ENCODE measurements at regions not wholly inside any gene's neighbourhood (a gene's known extent, or its start where the extent isn't known, plus 50 kb on each side); places are given as distances from the start of the nearest gene placed in this dataset.

DNA sequence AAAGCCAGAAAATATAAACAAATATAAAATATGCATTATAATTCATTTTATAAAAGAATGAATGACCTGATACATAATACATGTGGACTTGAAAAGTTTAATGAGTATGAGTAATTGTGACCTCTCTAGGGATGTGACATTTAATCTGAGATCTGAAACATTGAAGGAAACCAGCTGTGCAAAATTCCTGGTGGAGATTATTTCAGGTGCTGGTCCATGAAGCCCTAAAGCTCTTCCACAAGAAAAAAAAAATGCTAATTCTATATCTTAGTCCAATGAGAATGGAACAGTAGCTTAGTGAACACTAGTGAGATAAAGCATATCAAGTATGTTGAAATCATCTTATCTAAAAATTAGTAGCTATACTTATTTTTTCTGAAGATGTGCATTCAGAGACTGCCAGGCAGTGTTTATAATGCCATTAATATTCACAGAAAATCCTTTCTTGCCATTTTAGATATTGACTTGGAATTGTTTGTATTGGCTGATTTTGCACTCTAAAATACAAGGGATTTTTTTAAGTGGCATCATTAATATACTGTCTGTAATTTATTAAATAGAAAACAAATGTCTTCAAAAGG is 1485.9 kb downstream of the PLA2G4A start:
- DNase-seq (ENCODE audit: low spot score), result no peak

DNA sequence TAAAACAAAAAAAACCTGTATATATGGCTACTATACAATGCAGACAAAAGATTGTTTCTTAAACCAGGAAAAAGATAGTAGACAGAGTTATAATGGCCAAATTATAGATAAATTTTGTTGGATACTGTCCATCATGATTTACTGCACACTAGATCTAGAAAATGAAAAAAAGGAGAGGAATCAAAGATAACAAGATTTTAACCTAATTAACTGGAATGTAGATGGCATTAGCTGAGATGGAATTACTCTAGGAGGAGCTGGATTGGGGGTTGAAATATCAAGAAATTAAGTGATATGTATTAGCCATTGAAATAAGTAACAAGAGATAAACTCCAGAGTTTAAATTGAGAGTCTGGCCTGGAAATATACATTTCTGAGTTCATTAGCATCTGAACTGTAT is 1489.1 kb downstream of the PLA2G4A start:
- DNase-seq (ENCODE audit: low spot score), result no peak

DNA sequence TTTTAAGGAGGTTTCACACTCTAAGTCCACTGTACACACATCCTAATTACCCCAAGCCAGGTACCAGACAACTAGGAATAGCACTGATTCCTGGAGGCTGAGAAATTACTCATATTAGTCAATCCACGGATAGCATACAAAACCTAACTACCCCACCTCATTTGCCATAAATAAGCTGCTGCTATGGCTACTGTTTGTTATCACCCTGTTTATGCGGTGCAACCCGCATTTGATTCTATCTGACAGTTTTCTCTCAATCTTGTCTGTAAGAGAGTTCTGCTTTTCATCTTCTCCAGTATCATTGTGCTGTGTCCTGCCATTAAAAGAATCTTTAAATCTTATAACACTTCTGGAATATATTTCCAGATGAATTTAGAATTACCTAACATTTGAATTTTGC is 1496.5 kb downstream of the PLA2G4A start:
- no peak for DNase-seq (ENCODE audit: low spot score)

DNA sequence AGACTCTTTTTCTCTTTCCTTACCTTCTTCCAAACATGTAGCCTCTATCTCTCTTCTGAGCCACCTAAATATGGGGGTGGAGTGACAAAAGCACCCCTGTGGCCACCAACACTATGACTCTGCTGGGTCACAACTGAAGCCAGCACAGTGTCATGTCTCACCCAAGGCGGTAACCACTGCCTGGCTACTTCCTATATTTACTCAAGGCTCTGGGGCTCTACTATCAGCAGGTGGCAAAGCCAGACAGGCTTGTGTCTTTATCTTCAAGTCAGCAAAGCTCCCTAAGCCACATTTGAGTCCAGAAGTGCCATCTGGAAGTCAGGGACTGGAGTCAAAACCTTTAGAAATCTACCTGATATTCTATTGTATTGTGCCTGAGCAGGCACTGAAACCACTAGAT is 1515.2 kb downstream of the PLA2G4A start:
- DNase-seq (ENCODE audit: low spot score), result no peak

DNA sequence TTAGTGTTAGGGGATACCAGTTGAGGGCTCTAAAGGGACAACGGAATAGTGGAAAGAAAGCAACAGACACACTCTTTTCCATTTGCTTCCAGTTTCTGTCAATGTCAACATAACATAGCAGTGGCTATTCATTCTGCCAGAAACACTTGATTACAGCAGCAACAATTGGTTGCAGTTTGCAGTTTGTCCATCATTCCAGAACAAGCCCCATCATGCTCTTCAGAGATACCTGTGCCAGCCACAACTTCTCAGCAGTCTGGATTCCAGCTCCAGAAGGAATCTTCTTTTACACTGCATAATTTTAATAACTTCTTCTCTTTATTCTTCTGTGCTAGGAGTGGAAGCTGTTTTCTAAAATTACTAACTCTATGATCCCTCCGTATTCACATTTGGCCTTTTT is 1521.4 kb downstream of the PLA2G4A start:
- DNase-seq (ENCODE audit: low spot score), result no peak

DNA sequence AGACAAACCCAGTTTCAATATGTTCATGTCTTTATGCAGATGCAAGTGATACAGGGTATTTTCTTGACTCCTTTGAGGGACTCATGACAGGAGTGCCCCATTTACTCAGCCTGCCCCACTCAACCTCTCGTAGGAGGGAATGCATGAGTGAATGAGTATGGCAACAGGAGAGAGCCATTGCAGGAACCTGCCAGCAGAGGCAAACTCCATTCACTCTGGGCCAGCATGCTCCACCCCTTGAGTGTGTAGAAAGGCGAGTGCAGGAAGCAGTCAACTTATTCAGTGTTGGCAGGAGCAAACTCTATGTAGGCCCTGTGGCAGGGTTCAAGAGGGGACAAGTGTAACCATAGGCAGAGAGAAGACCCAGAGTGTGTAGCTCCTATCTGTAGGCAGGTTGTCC is 1526.3 kb downstream of the PLA2G4A start:
- DNase-seq (ENCODE audit: low spot score), result no peak

DNA sequence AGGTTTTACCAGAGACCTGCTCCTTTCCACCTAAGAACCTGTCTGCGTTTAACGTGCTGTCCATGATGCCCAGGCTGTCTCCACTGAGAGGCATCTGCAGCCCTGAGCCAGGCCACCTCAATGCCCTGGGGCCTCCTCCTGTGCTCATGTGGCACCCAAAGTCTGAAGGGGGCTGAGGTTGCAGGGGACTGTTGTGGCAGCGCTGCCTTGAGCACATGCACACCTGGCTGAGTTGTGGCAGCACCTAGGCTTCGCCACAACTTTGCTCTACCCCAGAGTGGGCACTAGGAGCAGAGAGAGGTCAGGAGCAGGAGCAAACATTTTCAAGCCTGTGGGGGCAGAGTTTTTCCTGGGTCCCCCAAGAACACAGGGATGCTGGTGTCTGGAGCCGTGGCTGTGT is 1527.1 kb downstream of the PLA2G4A start:
- DNase-seq (ENCODE audit: low spot score), result no peak

DNA sequence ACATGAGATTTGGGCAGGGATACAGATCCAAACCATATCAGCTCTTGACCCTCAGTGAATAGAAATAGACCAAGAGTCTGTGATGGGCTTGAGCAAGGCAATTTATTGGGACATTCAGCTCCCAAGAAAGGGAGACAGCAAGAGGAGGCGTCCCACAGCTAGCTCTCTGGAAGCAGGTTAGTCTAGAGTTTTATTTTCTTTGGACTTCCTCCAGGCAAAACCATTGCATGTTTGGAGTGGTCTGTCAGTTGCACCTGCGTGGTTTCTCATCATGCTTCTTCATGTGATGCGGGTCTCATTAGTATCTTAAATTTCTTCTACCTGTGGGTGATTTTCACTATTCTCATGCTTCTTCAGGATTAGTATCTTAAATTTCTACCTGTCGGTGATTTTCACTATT is 1530.6 kb downstream of the PLA2G4A start:
- DNase-seq (ENCODE audit: low spot score), result no peak

DNA sequence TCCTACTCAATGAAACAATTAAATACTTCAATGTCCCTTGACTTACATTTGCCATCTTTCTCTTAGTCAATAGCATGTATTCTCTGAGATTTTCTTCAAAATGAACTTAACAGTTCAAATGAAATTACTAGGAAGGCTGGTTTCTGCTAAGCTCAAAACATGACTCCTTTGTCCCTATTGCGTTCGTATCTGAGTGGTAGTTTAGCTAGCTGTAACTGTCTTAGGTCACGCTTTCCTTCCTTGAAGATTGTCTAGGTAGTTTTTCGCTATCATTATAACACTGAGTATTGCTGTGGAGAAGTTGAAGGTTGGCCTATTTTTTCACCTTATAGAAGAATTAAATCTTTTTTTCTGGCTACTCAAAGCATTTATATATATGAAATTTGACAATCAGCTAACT is 1535.2 kb downstream of the PLA2G4A start:
- DNase-seq (ENCODE audit: low spot score), result no peak

DNA sequence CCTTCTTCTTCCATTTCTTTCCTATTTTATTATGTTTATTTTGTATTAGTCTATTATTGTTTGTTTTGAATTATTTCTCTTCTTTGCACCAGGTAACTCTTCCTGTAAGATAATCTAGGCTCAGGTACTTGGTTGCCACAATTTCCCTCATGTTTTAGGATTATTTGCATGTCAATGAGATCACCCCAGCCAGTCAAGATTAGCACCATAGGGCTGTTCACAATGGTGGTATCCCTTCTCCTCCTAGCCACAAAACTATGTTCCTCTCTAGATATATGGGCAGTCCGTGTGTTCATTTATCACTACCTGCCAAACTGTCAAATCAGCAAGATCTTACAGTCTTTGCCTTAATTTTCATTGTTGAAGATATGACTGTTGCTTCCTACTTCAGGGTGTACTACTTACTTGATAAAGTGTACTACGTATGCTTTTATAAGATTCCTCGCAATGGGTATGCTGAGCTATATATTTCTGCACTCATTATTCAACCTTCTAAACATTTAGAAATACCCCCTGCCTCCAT is 1536.2 kb downstream of the PLA2G4A start:
- no peak for DNase-seq (ENCODE audit: low spot score)

DNA sequence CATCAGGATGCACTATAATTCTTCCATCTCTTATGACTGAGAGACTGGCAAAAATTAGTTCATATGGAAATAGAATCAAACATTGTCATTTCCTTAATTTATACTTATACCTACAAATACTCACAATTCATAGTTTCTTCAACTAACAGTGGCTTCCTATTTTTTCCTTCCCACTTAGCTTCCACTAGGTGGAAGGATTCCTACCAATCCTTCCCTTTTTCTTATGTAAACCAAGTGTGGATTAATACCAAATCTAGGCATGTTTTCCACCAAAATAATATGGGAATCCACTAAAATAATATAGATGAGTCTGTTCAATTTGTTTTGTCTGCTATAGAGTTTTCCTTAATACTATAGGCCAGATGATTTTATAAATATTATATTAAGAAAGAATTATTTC is 1537.1 kb downstream of the PLA2G4A start:
- no peak for DNase-seq (ENCODE audit: low spot score)

DNA sequence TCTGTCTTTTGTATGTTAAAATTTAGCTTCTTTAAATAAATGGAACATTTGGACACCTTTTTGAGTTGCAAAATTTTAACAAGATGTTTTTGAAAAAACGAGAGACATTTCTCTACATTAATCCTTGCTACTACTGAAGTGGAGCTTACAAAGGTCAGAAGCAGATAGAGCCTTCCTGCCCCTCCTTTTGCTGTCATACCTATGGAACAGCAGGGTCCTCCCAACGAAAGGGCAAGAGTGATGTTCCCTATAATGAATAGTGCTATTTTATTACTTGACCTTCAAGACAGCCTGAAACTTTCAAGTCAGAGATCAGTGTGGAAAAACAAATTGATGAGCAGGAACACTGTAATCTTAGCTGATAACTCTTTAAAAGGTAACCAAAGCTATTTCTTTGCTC is 1538.9 kb downstream of the PLA2G4A start:
- no peak for DNase-seq (ENCODE audit: low spot score)

DNA sequence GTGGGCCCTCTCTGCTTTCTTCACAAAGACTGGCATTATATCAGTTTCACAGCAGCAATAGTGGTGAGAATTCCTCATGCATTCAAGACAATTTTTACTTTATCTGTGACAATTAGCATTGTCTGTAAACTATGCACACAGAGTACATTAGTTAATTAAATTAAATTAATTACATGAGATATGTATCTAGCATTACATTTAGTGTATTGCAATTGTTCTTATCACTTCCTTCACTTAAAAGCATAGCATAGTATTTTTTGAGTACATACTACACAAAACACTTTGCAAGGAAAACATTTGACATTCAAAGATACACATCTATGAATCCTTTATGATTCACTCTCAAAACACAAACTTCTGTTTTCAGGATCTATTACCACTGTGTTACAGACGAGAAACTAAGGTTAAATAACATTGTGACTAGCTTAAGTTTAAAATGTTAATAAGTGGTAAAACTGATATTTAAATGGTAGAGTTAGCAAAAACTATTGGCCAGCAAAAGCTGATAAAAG is 1542.6 kb downstream of the PLA2G4A start:
- no peak for DNase-seq (ENCODE audit: low spot score)

DNA sequence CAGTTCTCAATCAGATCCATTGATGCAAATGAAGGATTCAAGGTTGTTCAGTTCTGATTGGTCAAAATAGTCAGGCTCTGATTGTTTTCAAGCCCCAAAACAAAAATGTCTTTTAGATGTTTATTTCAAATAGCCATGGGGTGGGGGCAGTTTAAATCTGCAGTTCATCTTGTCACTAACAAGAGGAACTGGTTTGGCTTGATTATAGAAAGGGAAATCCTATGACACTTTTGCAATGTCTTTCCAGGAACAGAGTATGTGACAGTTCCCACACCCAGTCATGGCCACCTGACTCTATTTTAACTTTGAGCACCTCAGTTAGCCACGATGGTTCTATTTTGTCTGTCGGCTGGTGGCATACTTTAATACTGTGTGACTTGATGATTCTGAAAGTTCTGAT is 1544.1 kb downstream of the PLA2G4A start:
- no peak for DNase-seq (ENCODE audit: low spot score)

DNA sequence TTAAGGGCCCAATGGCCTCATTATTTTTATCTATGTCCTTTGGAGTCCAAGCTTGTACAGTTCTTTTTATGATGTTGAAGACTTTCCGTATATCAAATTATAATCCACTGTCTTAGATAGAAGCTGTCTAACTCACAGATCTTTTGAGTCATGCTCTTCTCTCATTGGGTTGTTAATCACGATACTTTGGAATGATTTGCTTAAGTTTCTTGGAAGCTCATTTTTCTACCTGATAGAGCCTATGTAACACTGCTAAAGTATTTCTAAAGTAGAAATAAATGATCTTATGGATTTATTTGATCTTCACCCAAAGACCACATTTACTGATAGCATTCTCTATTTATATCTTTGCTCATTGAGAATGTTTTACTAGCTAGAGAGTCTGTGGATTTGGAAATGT is 1554.1 kb downstream of the PLA2G4A start:
- no peak for DNase-seq (ENCODE audit: low spot score)

DNA sequence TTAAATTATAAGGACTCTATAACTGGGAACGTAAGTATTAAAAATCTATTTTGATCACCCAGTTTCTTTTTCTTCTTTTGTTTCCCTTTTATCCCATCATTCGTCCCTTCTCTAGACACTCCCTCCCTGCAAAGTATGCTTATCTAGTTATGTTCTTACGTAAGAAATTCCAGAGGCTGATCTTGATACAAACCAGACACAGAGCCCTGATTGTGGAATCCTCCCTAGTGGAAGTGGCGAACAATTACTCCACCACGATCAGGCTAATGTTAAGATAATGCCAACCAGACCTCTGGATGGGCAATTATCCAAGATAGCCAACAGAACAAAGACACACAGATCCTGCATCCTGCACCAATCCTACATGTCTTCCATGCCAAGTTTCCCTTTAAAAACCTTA is 1557.4 kb downstream of the PLA2G4A start:
- DNase-seq (ENCODE audit: low spot score), result no peak

DNA sequence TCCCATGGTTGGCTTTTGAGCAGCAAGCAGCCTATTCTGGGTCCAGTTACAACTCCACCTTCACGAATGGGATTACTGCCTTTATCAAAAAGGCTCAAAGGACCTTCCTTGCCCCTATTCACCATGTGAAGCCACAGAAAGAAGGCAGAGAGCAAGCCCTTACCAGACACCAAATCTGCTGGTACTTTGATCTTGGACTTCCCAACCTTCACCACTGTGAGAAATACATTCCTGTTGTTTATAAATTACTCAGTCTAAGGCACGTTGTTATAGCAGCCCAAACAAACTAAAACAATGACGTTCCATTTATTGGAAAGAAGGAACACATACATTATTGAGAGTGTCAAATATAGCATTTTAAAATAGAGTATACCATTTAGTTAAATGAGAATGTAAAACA is 1557.9 kb downstream of the PLA2G4A start:
- DNase-seq (ENCODE audit: low spot score), result no peak

DNA sequence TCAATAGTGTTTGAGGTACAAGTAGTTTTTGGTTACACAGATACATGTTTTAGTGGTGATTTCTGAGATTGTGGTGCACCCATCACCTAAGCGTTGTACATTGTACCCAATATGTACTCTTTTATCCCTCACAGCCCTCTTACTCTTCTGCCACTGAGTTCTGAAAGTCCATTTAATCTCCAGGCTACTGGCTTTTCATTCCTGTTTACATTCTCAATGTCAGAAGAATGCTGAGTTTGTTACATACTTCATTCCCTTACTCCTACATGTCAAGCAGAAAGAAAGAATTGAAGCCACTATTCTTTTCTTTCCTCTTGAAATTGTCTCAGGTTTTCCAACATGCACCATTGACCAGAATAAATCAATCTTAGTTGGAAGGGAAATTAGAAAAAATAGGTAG is 1565.9 kb downstream of the PLA2G4A start:
- no peak for DNase-seq (ENCODE audit: low spot score)

DNA sequence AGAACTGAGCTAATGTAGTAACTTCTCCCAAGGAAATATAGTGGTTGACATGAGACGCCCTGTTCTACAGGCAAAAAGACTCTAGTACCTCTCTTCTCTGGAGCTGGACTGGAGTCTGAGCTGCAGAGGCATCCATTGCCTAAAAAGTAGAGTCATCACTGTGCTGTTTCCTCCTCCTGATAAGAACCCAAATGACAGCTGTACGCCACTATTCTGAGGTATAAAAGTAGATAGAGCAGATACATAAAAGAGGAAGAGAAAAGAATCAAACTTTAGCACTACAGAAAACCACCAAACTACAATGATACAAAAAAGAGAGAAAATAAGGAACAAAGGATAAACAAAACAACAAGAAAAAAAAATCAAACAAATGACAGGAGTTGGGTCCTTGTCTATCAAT is 1568.8 kb downstream of the PLA2G4A start:
- DNase-seq (ENCODE audit: low spot score), result no peak

DNA sequence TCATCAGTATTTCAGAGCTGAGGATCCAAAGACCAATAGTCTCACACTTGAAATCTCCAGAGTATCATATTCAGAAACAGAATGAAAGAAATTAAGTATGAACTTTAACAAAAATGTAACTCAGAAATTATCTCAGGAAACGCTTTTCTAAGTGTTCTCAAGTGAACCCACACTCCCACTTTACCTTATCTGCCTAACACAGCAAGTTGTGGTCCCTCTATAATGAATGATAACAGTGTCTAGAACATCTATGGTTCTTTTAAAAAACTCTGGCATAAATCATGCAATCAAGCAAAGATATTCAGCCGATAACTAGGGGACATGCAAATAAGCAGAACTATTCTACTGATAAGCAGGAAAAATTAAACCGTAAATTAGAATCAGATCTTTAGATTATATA is 1574.2 kb downstream of the PLA2G4A start:
- DNase-seq (ENCODE audit: low spot score), result no peak

DNA sequence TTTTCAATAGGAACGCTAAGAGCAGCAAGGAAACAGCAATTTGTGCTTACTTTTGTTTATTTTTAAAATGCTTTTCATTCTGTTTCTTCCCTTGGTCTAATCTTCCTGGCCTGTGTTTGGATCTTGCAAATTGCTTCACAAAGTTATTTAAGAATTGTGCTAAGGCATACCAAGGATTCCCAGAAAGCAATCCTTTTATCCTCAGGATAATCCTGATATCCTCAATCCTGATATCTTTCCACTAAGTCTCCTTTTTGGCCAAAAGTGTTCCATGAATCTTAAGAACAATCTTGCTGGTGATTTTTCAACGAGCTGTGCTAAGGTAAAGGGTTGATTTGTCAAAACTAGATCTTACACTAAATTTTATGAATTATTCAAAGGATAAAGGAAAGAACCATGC is 1577.9 kb downstream of the PLA2G4A start:
- no peak for DNase-seq (ENCODE audit: low spot score)

DNA sequence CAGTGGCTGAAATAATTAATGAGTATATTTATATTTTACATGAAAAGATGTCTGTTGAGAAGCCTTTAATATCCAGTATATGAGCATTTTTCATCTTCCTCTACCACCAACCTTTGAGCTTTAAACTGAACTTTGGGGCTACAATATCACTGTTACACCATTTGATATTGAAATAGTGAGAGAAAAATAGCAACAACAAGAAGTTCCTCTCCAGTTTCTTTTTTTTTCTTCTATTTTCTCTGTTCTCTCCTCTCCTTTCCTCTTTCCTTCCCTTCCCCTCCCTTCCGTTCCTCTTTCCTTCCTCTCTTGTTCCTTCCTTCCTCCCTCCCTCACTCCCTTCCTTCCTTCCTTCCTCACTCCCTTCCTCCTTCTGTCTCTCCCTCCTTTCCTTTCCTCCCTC is 1591.4 kb downstream of the PLA2G4A start:
- DNase-seq (ENCODE audit: low spot score), result no peak

DNA sequence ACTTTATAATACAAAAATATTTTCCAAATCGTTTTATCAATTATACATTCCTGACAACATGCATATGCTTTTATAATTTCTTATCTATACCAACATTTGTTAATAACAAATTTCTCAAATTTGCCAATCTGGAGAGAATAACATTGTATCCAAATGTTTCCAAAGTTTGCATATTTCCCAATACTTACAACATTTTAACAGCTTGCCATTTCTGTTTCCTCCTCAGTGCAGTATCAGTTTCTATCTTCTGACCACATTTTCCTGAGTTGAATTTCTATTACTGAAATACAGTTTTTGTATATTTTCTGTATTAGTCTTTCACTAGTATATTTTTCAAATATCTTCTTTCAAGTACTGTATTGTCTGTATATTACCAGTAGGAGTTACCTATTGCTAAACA is 1594.3 kb downstream of the PLA2G4A start:
- no peak for DNase-seq (ENCODE audit: low spot score)

DNA sequence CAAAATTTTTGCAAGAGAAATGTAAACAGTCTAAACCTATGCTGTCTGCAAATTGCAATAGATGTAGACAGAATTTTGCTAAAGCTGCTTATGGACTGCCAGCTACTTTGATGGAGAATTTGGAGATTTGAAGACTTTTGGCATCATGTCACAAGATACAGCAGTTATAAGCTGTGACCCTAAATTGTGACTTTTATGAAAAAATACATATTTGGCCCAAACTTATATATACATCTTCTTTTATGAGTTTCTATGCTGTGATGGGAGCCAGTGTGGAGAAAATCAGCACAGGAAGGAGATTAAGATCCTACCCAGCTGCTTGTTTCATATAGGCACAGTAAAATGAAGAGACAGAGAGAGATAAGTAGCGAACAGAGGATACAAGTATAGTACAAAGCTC is 1595.4 kb downstream of the PLA2G4A start:
- DNase-seq (ENCODE audit: low spot score), result no peak

DNA sequence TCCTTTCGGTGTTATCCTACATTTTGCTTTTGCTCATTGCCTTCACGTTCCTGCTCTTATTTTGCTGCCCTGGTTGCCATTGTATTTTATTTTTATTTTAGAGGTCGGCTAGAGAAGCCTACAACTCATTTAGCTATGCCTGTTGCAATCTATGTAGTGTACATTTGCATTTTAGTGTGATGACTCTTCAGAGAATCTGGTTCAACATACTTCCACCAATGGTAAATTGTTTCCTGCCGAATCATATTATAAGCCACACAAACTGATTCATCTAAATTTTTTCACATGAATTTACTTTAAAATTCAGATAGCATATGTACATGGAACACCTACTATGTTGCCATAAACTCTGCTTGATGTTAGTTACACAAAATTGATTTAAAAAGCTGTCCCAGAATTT is 1596.9 kb downstream of the PLA2G4A start:
- no peak for DNase-seq (ENCODE audit: low spot score)

Measured in CD4-positive, alpha-beta T cell treated with Interleukin-6 at 100 ng/mL for 8 hours (primary cell).